HEK293T (cell line): ENCODE measurements at regions not wholly inside any gene's neighbourhood (a gene's known extent, or its start where the extent isn't known, plus 50 kb on each side); places are given as distances from the start of the nearest gene placed in this dataset.

Source experiments
- ARNT ChIP-seq: fragments of 450-650 bp; IDR thresholded peaks from 2 replicates; pipeline ENCODE4 v1.6.1; 2017; ENCODE audit warnings: mild to moderate bottlenecking
- BHLHE40 ChIP-seq: fragments of 450-650 bp; IDR thresholded peaks from 2 replicates; pipeline ENCODE4 v1.6.1; 2016; ENCODE audit warnings: mild to moderate bottlenecking, moderate library complexity, borderline replicate concordance
- ELF4 ChIP-seq: fragments of 450-650 bp; IDR thresholded peaks from 2 replicates; pipeline ENCODE4 v1.6.1; 2017; ENCODE audit warnings: antibody characterized with exemption
- FOXA1 ChIP-seq: fragments of 450-650 bp; IDR thresholded peaks from 2 replicates; pipeline ENCODE4 v1.6.1; 2016; ENCODE audit warnings: mild to moderate bottlenecking
- FOXM1 ChIP-seq: fragments of 450-650 bp; IDR thresholded peaks from 2 replicates; pipeline ENCODE4 v1.6.1; 2017; ENCODE audit warnings: mild to moderate bottlenecking, borderline replicate concordance
- L3MBTL2 ChIP-seq: fragments of 450-650 bp; conservative IDR thresholded peaks from 2 replicates; pipeline ENCODE4 v1.6.1; 2016; ENCODE audit warnings: mild to moderate bottlenecking
- LEF1 ChIP-seq: fragments of 450-650 bp; IDR thresholded peaks from 2 replicates; pipeline ENCODE4 v1.6.1; 2017; ENCODE audit warnings: mild to moderate bottlenecking, borderline replicate concordance
- NFRKB ChIP-seq: fragments of 450-650 bp; IDR thresholded peaks from 2 replicates; pipeline ENCODE4 v1.6.1; 2016; ENCODE audit warnings: mild to moderate bottlenecking, moderate library complexity
- SP1 ChIP-seq: fragments of 450-650 bp; IDR thresholded peaks from 2 replicates; pipeline ENCODE4 v1.6.1; 2017
- SUZ12 ChIP-seq: fragments of 450-650 bp; IDR thresholded peaks from 2 replicates; pipeline ENCODE4 v1.6.1; 2016; ENCODE audit warnings: mild to moderate bottlenecking
- TARDBP ChIP-seq: fragments of 450-650 bp; IDR thresholded peaks from 2 replicates; pipeline ENCODE4 v1.6.1; 2016
- ZNF384 ChIP-seq: fragments of 450-650 bp; IDR thresholded peaks from 2 replicates; pipeline ENCODE4 v1.6.1; 2016
- TF ChIP-seq, protein P1 (sequence below): fragments of 450-650 bp; IDR thresholded peaks from 2 replicates; pipeline ENCODE4 v1.6.1; 2016

DNA sequence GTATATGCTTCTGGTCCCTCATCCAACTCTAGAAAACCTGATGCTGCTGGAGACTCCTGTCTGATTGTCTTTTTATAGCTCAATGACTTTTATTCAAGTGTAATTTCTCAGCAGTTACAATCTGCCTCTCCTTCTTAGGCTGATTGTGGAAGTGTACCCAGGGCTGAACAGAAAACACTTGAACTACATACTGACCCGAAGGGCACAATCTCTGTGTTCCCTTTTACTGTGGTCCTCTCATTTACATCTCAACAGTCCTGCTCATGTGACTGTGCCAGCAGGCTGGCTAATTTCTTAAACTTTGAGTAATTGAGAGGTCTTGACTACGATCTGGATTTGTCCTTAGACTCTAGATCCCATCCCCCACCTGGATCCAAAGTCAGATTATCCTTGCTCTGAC, 863.4 kb downstream of the PDHA2 start:
- TF ChIP-seq FOXM1 (no peak), FOXA1 (no peak), ZNF384 (no peak), L3MBTL2 (no peak), ARNT (no peak), TARDBP (no peak), LEF1 (no peak), NFRKB (no peak), SUZ12 (no peak), ELF4 (no peak), SP1 (no peak), BHLHE40 (no peak)
- TF ChIP-seq, protein P1, sequence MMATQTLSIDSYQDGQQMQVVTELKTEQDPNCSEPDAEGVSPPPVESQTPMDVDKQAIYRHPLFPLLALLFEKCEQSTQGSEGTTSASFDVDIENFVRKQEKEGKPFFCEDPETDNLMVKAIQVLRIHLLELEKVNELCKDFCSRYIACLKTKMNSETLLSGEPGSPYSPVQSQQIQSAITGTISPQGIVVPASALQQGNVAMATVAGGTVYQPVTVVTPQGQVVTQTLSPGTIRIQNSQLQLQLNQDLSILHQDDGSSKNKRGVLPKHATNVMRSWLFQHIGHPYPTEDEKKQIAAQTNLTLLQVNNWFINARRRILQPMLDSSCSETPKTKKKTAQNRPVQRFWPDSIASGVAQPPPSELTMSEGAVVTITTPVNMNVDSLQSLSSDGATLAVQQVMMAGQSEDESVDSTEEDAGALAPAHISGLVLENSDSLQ: no peak
